CD8-positive, alpha-beta memory T cell (primary cell): ENCODE measurements at regions not wholly inside any gene's neighbourhood (a gene's known extent, or its start where the extent isn't known, plus 50 kb on each side); places are given as distances from the start of the nearest gene placed in this dataset.
"Not testable (repeated sequence)": the region's sequence is repeated elsewhere in the genome, so short reads cannot be mapped to it uniquely, and the experiment has no call there.

ENCODE experiments used
- CTCF ChIA-PET: fragments of 350-600 bp; sonication (Branson Sonifier 250); formaldehyde crosslinking; loops from one replicate; lab custom pipeline; 2021; ENCODE audit warnings: antibody characterized with exemption; lab: Charles Lee
- POLR2A ChIA-PET: fragments of 350-600 bp; sonication (Branson Sonifier 250); formaldehyde crosslinking; loops from one replicate; lab custom pipeline; 2021; ENCODE audit warnings: antibody characterized with exemption; lab: Charles Lee
- DNase-seq, 5 donors: peaks; one replicate each; pipeline versions ENCODE4 v3.0.0 to v3.0.0-alpha.2; 2020 to 2022; ENCODE audit warnings: mixed read lengths in 1 of 5
- H3K27ac ChIP-seq: one replicate; pipeline ENCODE4 v1.7.0; 2013; ENCODE audit warnings: low read depth, mild to moderate bottlenecking, low read length, moderate library complexity
- H3K27me3 ChIP-seq: 2 replicates; pipeline ENCODE4 v1.7.0; 2013; ENCODE audit warnings: low read length, mild to moderate bottlenecking; ENCODE audit not compliant: insufficient read depth, poor library complexity, severe bottlenecking
- H3K36me3 ChIP-seq: 2 replicates; pipeline ENCODE4 v1.7.0; 2013; ENCODE audit warnings: mild to moderate bottlenecking, low read length, moderate library complexity; ENCODE audit not compliant: insufficient read depth
- H3K4me1 ChIP-seq: 2 replicates; pipeline ENCODE4 v1.7.0; 2013; ENCODE audit warnings: mild to moderate bottlenecking, low read length, moderate library complexity; ENCODE audit not compliant: insufficient read depth
- H3K4me3 ChIP-seq: 2 replicates; pipeline ENCODE4 v1.7.0; 2013; ENCODE audit warnings: mild to moderate bottlenecking, low read length
- H3K9me3 ChIP-seq: 2 replicates; pipeline ENCODE4 v1.7.0; 2013; ENCODE audit warnings: mild to moderate bottlenecking, low read length
- H3K27ac Mint-ChIP-seq, 8 donors: one replicate each; pipeline ENCODE4 v1.8.0; 2020 to 2021; ENCODE audit warnings: mixed read lengths in 8 of 8, mild to moderate bottlenecking in 6 of 8, inconsistent platforms in 3 of 8, moderate library complexity in 3 of 8
- H3K27me3 Mint-ChIP-seq, 2 donors: one replicate each; pipeline ENCODE4 v1.8.0; 2020 to 2021; ENCODE audit warnings: mixed read lengths in 2 of 2, mild to moderate bottlenecking in 1 of 2, moderate library complexity in 1 of 2
- H3K36me3 Mint-ChIP-seq, 3 donors: one replicate each; pipeline ENCODE4 v1.8.0; 2020 to 2021; ENCODE audit warnings: mixed read lengths in 3 of 3, inconsistent platforms in 1 of 3, mild to moderate bottlenecking in 1 of 3
- H3K4me1 Mint-ChIP-seq, 3 donors: one replicate each; pipeline ENCODE4 v1.8.0; 2020 to 2021; ENCODE audit warnings: mixed read lengths in 3 of 3, inconsistent platforms in 1 of 3, mild to moderate bottlenecking in 1 of 3
- H3K4me3 Mint-ChIP-seq, 7 donors: one replicate each; pipeline ENCODE4 v1.8.0; 2020 to 2021; ENCODE audit warnings: mixed read lengths in 7 of 7, mild to moderate bottlenecking in 6 of 7, moderate library complexity in 4 of 7, inconsistent platforms in 2 of 7
- H3K9me3 Mint-ChIP-seq, 5 donors: one replicate each; pipeline ENCODE4 v1.8.0; 2020 to 2022; ENCODE audit warnings: mixed read lengths in 5 of 5, mild to moderate bottlenecking in 3 of 5, moderate library complexity in 2 of 5, inconsistent platforms in 1 of 5

- peaks cover 0 to 3% (median 0%) of the 10 kb centered on the region in 5 donors for H3K9me3 Mint-ChIP-seq
- Histone ChIP-seq H3K27ac (no peak overlapping the region), H3K27me3 (no peaks in the 10 kb centered on the region), H3K36me3 (no peaks in the 10 kb centered on the region), H3K4me3 (no peak overlapping the region), H3K9me3 (no peaks in the 10 kb centered on the region), H3K4me1 (peaks cover 3% of the 10 kb centered on the region)
- CTCF ChIA-PET = no interaction called here
- peaks cover 6 to 16% (median 9%) of the 10 kb centered on the region in 3 donors for H3K4me1 Mint-ChIP-seq
- no peak for DNase-seq
- peaks cover 0 to 4% of the 10 kb centered on the region in 2 donors for H3K27me3 Mint-ChIP-seq
- no peak overlapping the region for H3K27ac Mint-ChIP-seq
- H3K36me3 Mint-ChIP-seq = peaks cover 0 to 4% (median 0%) of the 10 kb centered on the region in 3 donors
- no peak overlapping the region for H3K4me3 Mint-ChIP-seq
- POLR2A ChIA-PET = no interaction called here
Observed at GRCh38 chr15:67944010-67944641, 104.3 kb upstream of the RNU6-1 start.

- POLR2A ChIA-PET = no interaction called here
- H3K36me3 Mint-ChIP-seq = peaks cover 0 to 4% (median 0%) of the 10 kb centered on the region in 3 donors
- H3K4me3 ChIP-seq = no peak overlapping the region
Observed at GRCh38 chr15:67945131-67945530, 105.3 kb upstream of the RNU6-1 start.

GRCh38 chr15:67945951-67946700 lies 106.3 kb upstream of the RNU6-1 start:
- H3K4me3 ChIP-seq = no peak overlapping the region
- H3K27me3 Mint-ChIP-seq = peaks cover 0 to 8% of the 10 kb centered on the region in 2 donors
- peak overlapping the region in 3 of 7 donors; percentile 3 to 31 (median 13) for H3K4me3 Mint-ChIP-seq
- ChIA-PET CTCF (no interaction called here), POLR2A (no interaction called here)
- no peak overlapping the region for H3K27ac ChIP-seq
- H3K9me3 ChIP-seq = no peaks in the 10 kb centered on the region
- peaks cover 6 to 16% (median 9%) of the 10 kb centered on the region in 3 donors for H3K4me1 Mint-ChIP-seq
- H3K27ac Mint-ChIP-seq = peak overlapping the region in 4 of 8 donors; percentile 7 to 71 (median 60)
- peaks cover 3% of the 10 kb centered on the region for H3K4me1 ChIP-seq
- no peaks in the 10 kb centered on the region for H3K27me3 ChIP-seq
- no peak for DNase-seq
- peaks cover 0 to 4% (median 0%) of the 10 kb centered on the region in 3 donors for H3K36me3 Mint-ChIP-seq
- no peaks in the 10 kb centered on the region for H3K36me3 ChIP-seq
- H3K9me3 Mint-ChIP-seq = peaks cover 0 to 3% (median 0%) of the 10 kb centered on the region in 5 donors

More at GRCh38 chr15:67945131-67945530, 105.3 kb upstream of the RNU6-1 start:
- Mint-ChIP-seq H3K27ac (peak overlapping the region in 1 of 8 donors; percentile 8), H3K4me3 (no peak overlapping the region), H3K27me3 (peaks cover 0 to 4% of the 10 kb centered on the region in 2 donors), H3K4me1 (peaks cover 6 to 16% (median 9%) of the 10 kb centered on the region in 3 donors), H3K9me3 (peaks cover 0 to 3% (median 0%) of the 10 kb centered on the region in 5 donors)
- Histone ChIP-seq H3K9me3 (no peaks in the 10 kb centered on the region), H3K4me1 (peaks cover 3% of the 10 kb centered on the region), H3K27ac (no peak overlapping the region), H3K36me3 (no peaks in the 10 kb centered on the region), H3K27me3 (no peaks in the 10 kb centered on the region)
- CTCF ChIA-PET = no interaction called here
- DNase-seq = no peak

GRCh38 chr15:67946701-67947100 lies 106.9 kb upstream of the RNU6-1 start:
- Histone ChIP-seq H3K9me3 (no peaks in the 10 kb centered on the region), H3K4me1 (peaks cover 3% of the 10 kb centered on the region), H3K27ac (no peak overlapping the region), H3K27me3 (no peaks in the 10 kb centered on the region), H3K4me3 (no peak overlapping the region), H3K36me3 (no peaks in the 10 kb centered on the region)
- peak overlapping the region in 3 of 7 donors; percentile 3 to 31 (median 13) for H3K4me3 Mint-ChIP-seq
- H3K36me3 Mint-ChIP-seq = peaks cover 0 to 4% (median 0%) of the 10 kb centered on the region in 3 donors
- no peak for DNase-seq
- H3K27ac Mint-ChIP-seq = peak overlapping the region in 4 of 8 donors; percentile 7 to 71 (median 60)
- H3K27me3 Mint-ChIP-seq = peaks cover 0 to 5% of the 10 kb centered on the region in 2 donors
- peaks cover 0 to 3% (median 0%) of the 10 kb centered on the region in 5 donors for H3K9me3 Mint-ChIP-seq
- ChIA-PET POLR2A (no interaction called here), CTCF (no interaction called here)
- peaks cover 6 to 16% (median 9%) of the 10 kb centered on the region in 3 donors for H3K4me1 Mint-ChIP-seq

- peaks cover 0 to 3% (median 0%) of the 10 kb centered on the region in 5 donors for H3K9me3 Mint-ChIP-seq
- H3K36me3 ChIP-seq = no peaks in the 10 kb centered on the region
- no peak for DNase-seq
- no peaks in the 10 kb centered on the region for H3K27me3 ChIP-seq
- no peak overlapping the region for H3K4me3 Mint-ChIP-seq
- ChIA-PET POLR2A (no interaction called here), CTCF (interaction anchor here (1.2 kb wide), 1 partner anchor 11 kb away, joined by 3 read pairs; no protein-coding TSS in a partner anchor)
- no peaks in the 10 kb centered on the region for H3K9me3 ChIP-seq
- no peak overlapping the region for H3K4me3 ChIP-seq
- no peak overlapping the region for H3K27ac Mint-ChIP-seq
- no peak overlapping the region for H3K27ac ChIP-seq
- peaks cover 6 to 16% (median 9%) of the 10 kb centered on the region in 3 donors for H3K4me1 Mint-ChIP-seq
- H3K4me1 ChIP-seq = peaks cover 3% of the 10 kb centered on the region
- peaks cover 0 to 5% of the 10 kb centered on the region in 2 donors for H3K27me3 Mint-ChIP-seq
- peaks cover 0 to 4% (median 0%) of the 10 kb centered on the region in 3 donors for H3K36me3 Mint-ChIP-seq
Observed at GRCh38 chr15:67947254-67948039, 106.7 kb upstream of the PIAS1 start.

- peaks cover 3% of the 10 kb centered on the region for H3K4me1 ChIP-seq
- ChIA-PET POLR2A (no interaction called here), CTCF (interaction anchor here (1.2 kb wide), 1 partner anchor 12 kb away, joined by 3 read pairs; no protein-coding TSS in a partner anchor)
- DNase-seq = no peak
- no peaks in the 10 kb centered on the region for H3K9me3 ChIP-seq
- H3K27me3 ChIP-seq = no peaks in the 10 kb centered on the region
- H3K9me3 Mint-ChIP-seq = peaks cover 0 to 3% (median 0%) of the 10 kb centered on the region in 5 donors
- no peaks in the 10 kb centered on the region for H3K36me3 ChIP-seq
- no peak overlapping the region for H3K27ac ChIP-seq
- H3K4me1 Mint-ChIP-seq = peaks cover 6 to 16% (median 9%) of the 10 kb centered on the region in 3 donors
- no peak overlapping the region for H3K27ac Mint-ChIP-seq
- no peak overlapping the region for H3K4me3 Mint-ChIP-seq
- H3K27me3 Mint-ChIP-seq = peaks cover 0 to 9% of the 10 kb centered on the region in 2 donors
- H3K4me3 ChIP-seq = no peak overlapping the region
- H3K36me3 Mint-ChIP-seq = peaks cover 0 to 4% (median 0%) of the 10 kb centered on the region in 3 donors
Observed at GRCh38 chr15:67948215-67948614, 105.9 kb upstream of the PIAS1 start.

- H3K9me3 Mint-ChIP-seq, DNase-seq, H3K4me3 Mint-ChIP-seq, H3K4me1 ChIP-seq, H3K9me3 ChIP-seq, H3K4me3 ChIP-seq, H3K27ac Mint-ChIP-seq, H3K36me3 Mint-ChIP-seq, H3K27me3 Mint-ChIP-seq, H3K27ac ChIP-seq, H3K36me3 ChIP-seq, H3K4me1 Mint-ChIP-seq, H3K27me3 ChIP-seq, CTCF ChIA-PET, POLR2A ChIA-PET: not testable (repeated sequence)
Observed at GRCh38 chr15:67951187-67951586, 102.9 kb upstream of the PIAS1 start.
